GM19240 (cell line): ENCODE measurements at regions not wholly inside any gene's neighbourhood (a gene's known extent, or its start where the extent isn't known, plus 50 kb on each side); places are given as distances from the start of the nearest gene placed in this dataset.

Experiments used
- DNase-seq: peaks from one replicate; pipeline ENCODE4 v3.0.0; 2011; ENCODE audit warnings: low spot score; ENCODE audit not compliant: insufficient read length

GRCh38 chr4:1479454-1479853, 73.2 kb upstream of the NKX1-1 start:
- no peak for DNase-seq

DNA sequence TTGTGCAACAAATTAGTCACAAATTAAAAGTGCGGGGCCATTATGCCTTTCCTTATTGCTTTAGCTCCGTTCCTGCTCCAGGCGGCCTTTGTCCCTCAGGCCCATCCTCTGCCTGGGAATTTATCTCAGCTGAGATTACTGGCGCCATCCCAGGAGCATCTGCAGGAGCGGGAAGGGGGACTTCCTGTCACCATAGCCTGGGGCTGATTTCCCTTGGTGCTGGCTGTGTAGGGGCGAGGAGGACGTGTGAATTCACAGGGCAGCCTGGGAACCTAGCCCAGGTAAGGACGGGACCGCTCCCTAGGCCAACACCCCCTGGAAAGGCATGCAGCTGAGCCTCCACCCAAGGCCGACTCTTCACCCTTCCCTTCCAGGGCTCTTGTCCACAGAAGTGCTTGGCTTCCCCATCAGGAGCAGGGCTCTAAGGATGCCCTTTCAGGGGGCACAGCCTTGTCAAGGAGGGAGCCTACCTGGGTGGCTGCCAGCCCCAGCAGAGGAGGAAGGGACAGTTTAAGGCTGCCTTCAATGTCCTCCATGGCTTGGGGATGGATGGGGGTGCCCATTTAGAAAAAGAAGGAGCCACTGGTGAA, 72.6 kb upstream of the NKX1-1 start:
- no peak for DNase-seq

DNA sequence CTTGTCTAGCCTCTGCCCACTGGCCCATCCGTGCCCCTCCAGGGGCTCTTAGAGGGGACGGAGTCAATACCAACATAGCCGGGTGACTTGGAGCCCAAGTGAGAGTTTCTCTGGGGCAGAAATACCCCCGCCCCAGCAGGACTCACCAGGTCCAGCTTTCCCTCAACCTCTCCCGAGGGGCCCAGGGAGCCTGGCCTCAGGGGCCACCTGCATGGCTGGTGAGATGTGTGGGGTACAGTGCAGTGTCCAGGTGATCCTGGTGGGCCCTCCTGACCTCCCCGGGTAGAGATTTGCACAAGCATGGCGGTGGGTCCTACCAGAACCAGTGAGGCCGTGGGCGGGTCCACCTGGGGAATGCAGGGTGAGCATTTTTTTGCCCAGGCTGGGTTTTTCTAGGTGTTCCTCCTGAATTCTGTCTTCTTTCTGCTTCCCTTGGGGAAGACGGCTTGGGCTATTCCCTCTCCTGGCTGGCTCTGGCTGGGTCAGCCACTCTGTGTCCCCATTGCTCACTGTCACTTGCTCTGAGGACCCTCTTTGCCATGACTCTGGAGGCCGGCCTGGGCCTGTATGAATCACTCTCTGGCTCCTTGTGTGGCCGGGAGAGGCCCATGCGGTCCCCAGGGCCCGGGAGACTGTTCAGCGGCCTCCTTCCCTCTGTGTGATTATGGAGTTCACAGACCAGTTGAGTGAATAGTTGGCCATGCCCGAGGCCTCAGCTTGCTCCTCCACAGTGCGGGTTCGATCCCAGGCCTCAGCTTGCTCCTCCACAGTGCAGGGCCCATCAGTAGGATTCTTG, 71.0 kb upstream of the NKX1-1 start:
- no peak for DNase-seq

DNA sequence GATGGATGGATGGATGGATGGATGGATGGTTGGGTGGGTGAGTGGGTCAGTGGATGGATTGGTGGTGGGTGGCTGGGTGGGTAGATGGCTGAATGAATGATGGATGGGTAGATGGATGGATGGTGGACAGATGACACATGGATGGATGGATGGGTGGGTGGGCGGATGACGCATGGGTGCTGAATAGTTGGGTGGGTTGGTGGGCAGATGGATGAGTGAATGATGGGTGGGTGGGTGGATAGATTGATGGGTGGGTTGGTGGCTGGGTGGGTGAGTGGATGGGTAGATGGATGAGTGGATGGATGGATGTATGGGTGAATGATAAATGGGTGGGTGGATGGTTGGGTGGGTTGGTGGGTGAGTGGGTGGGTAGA, 69.9 kb upstream of the NKX1-1 start:
- DNase-seq, result no peak

DNA sequence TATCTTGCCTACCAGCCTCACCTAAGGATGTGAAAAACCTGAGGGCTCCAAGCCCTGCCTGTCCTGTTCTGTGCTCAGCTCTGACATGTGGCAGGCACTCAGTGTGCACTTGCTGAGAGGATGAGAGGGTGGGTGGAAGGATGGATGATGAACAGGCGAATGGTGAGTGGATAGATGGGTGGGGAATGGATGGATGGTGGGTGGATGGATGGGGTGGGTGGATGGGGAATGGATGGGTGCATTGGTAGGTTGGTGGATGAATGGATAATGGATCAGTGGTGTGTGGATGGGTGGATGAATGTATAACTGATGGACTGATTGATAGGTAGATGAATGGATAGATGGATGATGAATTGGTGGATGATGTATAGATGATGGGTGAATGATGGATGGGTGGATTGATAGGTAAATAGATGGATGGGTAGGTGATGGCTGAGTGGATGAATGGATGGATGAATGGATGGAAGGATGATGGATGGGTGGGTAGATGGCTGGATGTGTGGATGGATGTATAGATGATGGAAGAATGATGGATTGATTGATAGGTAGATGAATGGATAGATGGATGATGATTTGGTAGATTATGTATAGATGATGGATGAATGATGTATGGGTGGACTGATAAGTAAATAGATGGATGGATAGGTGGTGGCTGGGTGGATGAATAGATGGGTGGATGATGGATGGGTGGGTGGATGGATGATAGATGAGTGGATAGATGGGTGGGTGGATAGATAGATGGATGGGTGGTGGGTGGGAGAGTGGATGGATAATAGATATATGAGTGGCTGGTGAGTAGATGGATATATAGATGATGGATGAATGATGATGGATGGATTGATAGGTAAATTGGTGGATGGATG, 69.3 kb upstream of the NKX1-1 start:
- DNase-seq, result no peak

- DNase-seq, result no peak
Measured at GRCh38 chr4:1474126-1475090, 68.2 kb upstream of the NKX1-1 start.

- no peak for DNase-seq
Measured at GRCh38 chr4:1473718-1474117, 67.5 kb upstream of the NKX1-1 start.

DNA sequence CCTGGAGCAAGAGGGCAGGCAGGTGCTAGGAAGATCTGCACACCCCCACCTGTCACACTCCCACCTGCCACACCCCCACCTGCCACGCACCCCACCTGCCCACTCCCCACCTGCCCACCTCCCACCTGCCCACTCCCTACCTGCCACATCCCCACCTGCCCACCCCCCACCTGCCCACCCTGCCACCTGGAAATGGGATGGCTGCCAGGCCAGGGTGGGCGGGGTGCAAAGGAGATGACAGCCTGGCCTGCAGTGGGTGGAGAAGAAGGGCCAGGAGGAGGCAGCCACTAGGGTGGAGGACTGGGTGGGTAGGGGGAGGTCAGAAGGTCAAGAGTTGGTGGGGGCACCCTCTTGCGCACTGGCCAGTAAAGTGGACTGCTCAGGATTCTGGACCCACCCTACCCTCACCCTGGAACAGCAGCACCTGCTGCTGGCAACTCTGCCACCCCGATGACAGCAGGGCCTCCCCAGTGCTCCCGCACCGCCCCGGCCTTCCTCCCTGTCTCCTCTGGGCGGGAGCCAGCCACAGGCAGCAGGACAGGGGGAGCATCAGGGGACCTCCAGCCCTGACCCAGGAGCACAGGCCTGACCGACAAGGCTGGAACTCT, 66.8 kb upstream of the NKX1-1 start:
- no peak for DNase-seq

GRCh38 chr4:1472148-1472797, 66.0 kb upstream of the NKX1-1 start:
- no peak for DNase-seq

- no peak for DNase-seq
Measured at GRCh38 chr4:1471443-1472147, 65.4 kb upstream of the NKX1-1 start.

GRCh38 chr4:1470816-1471442, 64.7 kb upstream of the NKX1-1 start:
- DNase-seq, result no peak

DNA sequence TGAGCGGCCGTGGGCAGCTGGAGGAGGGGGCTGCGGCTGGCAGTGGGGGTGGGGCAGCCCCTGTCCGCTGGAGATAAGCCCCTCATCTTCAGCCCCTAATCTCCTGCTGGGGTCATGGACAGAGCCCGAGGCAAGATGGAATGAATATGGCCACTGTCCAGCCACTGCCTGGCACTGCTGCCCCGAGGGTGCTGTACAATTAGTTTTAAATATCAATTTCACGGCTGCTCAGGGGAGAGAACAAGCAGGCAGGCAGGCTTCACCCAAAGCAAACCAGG, 64.1 kb upstream of the NKX1-1 start:
- DNase-seq, result no peak

DNA sequence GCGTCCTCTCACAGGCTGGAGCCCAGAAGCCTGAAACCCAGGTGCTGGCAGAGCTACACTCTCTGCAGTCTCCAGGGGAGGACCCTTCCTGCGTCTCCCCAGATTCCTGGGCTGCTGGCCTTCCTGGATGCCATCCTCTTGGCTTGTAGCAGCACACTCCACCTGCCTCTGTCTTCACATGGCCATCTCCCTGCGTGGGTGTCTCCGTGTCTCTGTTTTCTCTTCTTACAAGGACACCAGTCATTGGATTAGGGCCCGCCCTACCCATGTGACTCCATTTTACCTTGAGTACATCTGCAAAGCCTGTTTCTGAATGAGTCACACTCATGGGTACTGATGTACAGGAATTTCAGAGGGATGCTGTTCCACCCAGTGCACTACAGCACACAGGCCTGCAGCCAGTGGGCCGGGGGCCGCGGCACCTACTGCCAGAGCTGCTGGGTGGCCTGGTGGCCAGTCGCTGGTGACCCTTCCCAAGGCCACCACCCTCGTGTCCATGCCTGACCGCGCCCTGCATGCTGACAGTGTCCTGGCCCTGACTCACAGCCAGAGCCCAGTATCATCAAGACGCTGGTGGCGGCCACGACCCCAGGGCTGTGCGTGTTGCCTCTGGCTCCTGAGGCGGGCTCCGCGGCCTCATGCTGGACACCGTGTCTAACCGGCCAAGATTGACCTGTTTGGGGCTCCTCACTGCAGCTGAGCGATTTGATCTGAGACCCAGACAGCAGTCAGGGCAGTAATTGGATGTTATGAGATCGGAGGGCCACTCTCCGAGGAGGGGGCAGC, 63.6 kb upstream of the NKX1-1 start:
- DNase-seq, result no peak

DNA sequence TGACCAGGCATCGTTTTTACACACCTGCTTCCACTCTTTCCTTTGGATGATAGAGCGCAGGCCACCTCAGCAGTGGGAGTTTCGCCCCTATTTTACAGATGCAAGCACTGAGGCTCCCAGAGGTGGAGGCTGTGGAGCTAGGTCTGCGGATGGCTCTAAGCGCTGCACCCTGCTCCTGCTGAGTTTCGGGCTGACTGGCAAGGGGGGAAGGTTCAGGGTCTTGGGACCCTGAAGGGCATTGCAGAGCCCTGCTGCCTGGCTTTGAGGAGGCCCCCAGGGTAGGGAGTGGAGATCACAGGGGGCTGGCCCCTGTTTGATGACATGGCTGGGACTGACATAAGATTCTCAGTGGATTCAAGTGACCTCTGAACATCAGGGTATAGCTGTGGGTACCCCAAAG, 62.8 kb upstream of the NKX1-1 start:
- DNase-seq, result no peak

- no peak for DNase-seq
Measured at GRCh38 chr4:1467581-1468458, 61.6 kb upstream of the NKX1-1 start.

GRCh38 chr4:1466863-1467165, 60.6 kb upstream of the NKX1-1 start:
- DNase-seq, result no peak

GRCh38 chr4:1466034-1466862, 60.0 kb upstream of the NKX1-1 start:
- DNase-seq, result no peak
